ENCODE measurements at regions not wholly inside any gene's neighbourhood (a gene's known extent, or its start where the extent isn't known, plus 50 kb on each side); places are given as distances from the start of the nearest gene placed in this dataset.

- BruUV-seq (replicated peaks): no TSS peak
- Histone ChIP-seq H3K4me3 (replicated peaks in 1 of 3; ENCODE audit: insufficient read depth in 1 of 3, low read depth in 2 of 3, low read length in 3 of 3) (no peak overlapping the region), H3K27me3 (ENCODE audit: control insufficient read depth in 1 of 2, insufficient read depth in 2 of 2, low read length in 2 of 2) (no peaks in the 10 kb centered on the region; a peak in 1 of 5 replicates), H3K9ac (ENCODE audit: insufficient read depth, low read depth, low read length) (no peak overlapping the region), H3K4me1 (ENCODE audit: insufficient read depth, low read length) (no peaks in the 10 kb centered on the region), H3K79me2 (ENCODE audit: insufficient read depth, low read length) (no peaks in the 10 kb centered on the region), H3K36me3 (replicated peaks in 1 of 2; ENCODE audit: control insufficient read depth in 1 of 2, insufficient read depth in 2 of 2, low read length in 2 of 2) (no peaks in the 10 kb centered on the region), H3K9me3 (ENCODE audit: low read length) (no peaks in the 10 kb centered on the region), H3K27ac (ENCODE audit: extremely low read length, insufficient read depth, low read length) (no peak overlapping the region), H4K20me1 (ENCODE audit: insufficient read depth, low read length) (no peaks in the 10 kb centered on the region), H3K4me2 (ENCODE audit: low read depth, low read length) (no peak overlapping the region; the same call in 1 of the 2 replicates), H2AFZ (ENCODE audit: low read length) (no peak overlapping the region)
- POLR2A ChIA-PET: no interaction called here
- FAIRE-seq (no peak), DNase-seq (ENCODE audit: low spot score) (no peak), ATAC-seq (peak; percentile 85)
- 15% methylated on average over 15 of the region's 15 CpGs for WGBS (ENCODE audit: low lambda C conversion rate)
- intact Hi-C loops (cut with micrococcal nuclease; ENCODE audit: unreplicated experiment) (no loop called here), in situ Hi-C loops (cut with HindIII; ENCODE audit: extremely low pct_ligation_motif_present, low pct_unique_long_range_greater_than_20kb) (no loop called here)
- CTCF ChIA-PET (ENCODE audit: low intra/inter-chr PET ratio, low total read pairs): no interaction called here
- TF ChIP-seq ZXDC (CRISPR knock-in tag; IDR thresholded peaks at IDR 0.05): no peak
- no peak for TF ChIP-seq ZMAT5 (CRISPR knock-in tag; IDR thresholded peaks at IDR 0.05; ENCODE audit: borderline replicate concordance, low read depth)
- no peak for TF ChIP-seq ZNF792 (CRISPR knock-in tag; IDR thresholded peaks at IDR 0.05)
- no peak for TF ChIP-seq SP140L (CRISPR knock-in tag; IDR thresholded peaks at IDR 0.05; ENCODE audit: borderline replicate concordance)
- TF ChIP-seq PBX3 (CRISPR knock-in tag; IDR thresholded peaks at IDR 0.05; ENCODE audit: borderline replicate concordance): no peak
- TF ChIP-seq GRHL1 (CRISPR knock-in tag; conservative IDR thresholded peaks at IDR 0.05): no peak
- no peak for TF ChIP-seq TCF7 (IDR thresholded peaks at IDR 0.05; ENCODE audit: low read depth)
- no peak for TF ChIP-seq ZNF350 (CRISPR knock-in tag; IDR thresholded peaks at IDR 0.05; ENCODE audit: borderline replicate concordance, low read depth)
- no peak for TF ChIP-seq E2F5 (CRISPR knock-in tag; conservative IDR thresholded peaks at IDR 0.05)
- TF ChIP-seq ZBTB7A (CRISPR knock-in tag; IDR thresholded peaks at IDR 0.05): no peak
- no peak for TF ChIP-seq SMAD3 (CRISPR knock-in tag; IDR thresholded peaks at IDR 0.05)
- TF ChIP-seq ZNF562 (CRISPR knock-in tag; IDR thresholded peaks at IDR 0.05; ENCODE audit: borderline replicate concordance): no peak
- TF ChIP-seq SMARCE1 (IDR thresholded peaks at IDR 0.05; ENCODE audit: borderline replicate concordance): no peak
- TF ChIP-seq ATAD3A (CRISPR knock-in tag; IDR thresholded peaks at IDR 0.05): no peak
- no peak for TF ChIP-seq ZNF224 (CRISPR knock-in tag; IDR thresholded peaks at IDR 0.05)
- TF ChIP-seq ZNF451 (CRISPR knock-in tag; IDR thresholded peaks at IDR 0.05): no peak
- no peak for TF ChIP-seq DMTF1 (CRISPR knock-in tag; IDR thresholded peaks at IDR 0.05)
These were observed 157.6 kb upstream of the OBI1 start for GRCh38 chr13:78816592-78816991.
